NCI-H1048 (cell line): ENCODE measurements at regions not wholly inside any gene's neighbourhood (a gene's known extent, or its start where the extent isn't known, plus 50 kb on each side); places are given as distances from the start of the nearest gene placed in this dataset.

ENCODE experiments used
- DNase-seq: peaks from one replicate; lab custom pipeline; 2025; lab: John Stamatoyannopoulos, UW

- no peak for DNase-seq
Measured at GRCh38 chr2:234247453-234248180, 197.1 kb downstream of the SPP2 start.

GRCh38 chr2:234245945-234246344, 195.4 kb downstream of the SPP2 start:
- no peak for DNase-seq

- DNase-seq: no peak
Measured at GRCh38 chr2:234243871-234244565, 193.5 kb downstream of the SPP2 start.

- DNase-seq: no peak
Measured at GRCh38 chr2:234242459-234242836, 191.9 kb downstream of the SPP2 start.

- no peak for DNase-seq
Measured at GRCh38 chr2:234241656-234242458, 191.4 kb downstream of the SPP2 start.

- DNase-seq: no peak
Measured at GRCh38 chr2:234240917-234241316, 190.4 kb downstream of the SPP2 start.

- no peak for DNase-seq
Measured at GRCh38 chr2:234235191-234235590, 184.7 kb downstream of the SPP2 start.

GRCh38 chr2:234231460-234231859, 181.0 kb downstream of the SPP2 start:
- no peak for DNase-seq

- no peak for DNase-seq
Measured at GRCh38 chr2:234219046-234219310, 168.5 kb downstream of the SPP2 start.

- DNase-seq: no peak
Measured at GRCh38 chr2:234218266-234219045, 168.0 kb downstream of the SPP2 start.

GRCh38 chr2:234212534-234212933, 162.0 kb downstream of the SPP2 start:
- DNase-seq: no peak

- DNase-seq: no peak
Measured at GRCh38 chr2:234211797-234212196, 161.3 kb downstream of the SPP2 start.

- no peak for DNase-seq
Measured at GRCh38 chr2:234206738-234207137, 156.2 kb downstream of the SPP2 start.

GRCh38 chr2:234204480-234204879, 154.0 kb downstream of the SPP2 start:
- no peak for DNase-seq

GRCh38 chr2:234203135-234203984, 152.9 kb downstream of the SPP2 start:
- no peak for DNase-seq

GRCh38 chr2:234202601-234203000, 152.1 kb downstream of the SPP2 start:
- no peak for DNase-seq

GRCh38 chr2:234199996-234200395, 149.5 kb downstream of the SPP2 start:
- no peak for DNase-seq

- DNase-seq: no peak
Measured at GRCh38 chr2:234198976-234199375, 148.5 kb downstream of the SPP2 start.

- DNase-seq: no peak
Measured at GRCh38 chr2:234195516-234195915, 145.0 kb downstream of the SPP2 start.

- no peak for DNase-seq
Measured at GRCh38 chr2:234193977-234194563, 143.6 kb downstream of the SPP2 start.

GRCh38 chr2:234191819-234192407, 141.4 kb downstream of the SPP2 start:
- no peak for DNase-seq
